Left cardiac atrium (tissue), 4 donors: ENCODE measurements at regions not wholly inside any gene's neighbourhood (a gene's known extent, or its start where the extent isn't known, plus 50 kb on each side); places are given as distances from the start of the nearest gene placed in this dataset.

ENCODE experiments used
- ATAC-seq, 2 donors: fragments of 200-7000 bp; cut with Tn5 transposase; one replicate each; pipeline ENCODE4 v1.9.1; 2020; ENCODE audit warnings: mild to moderate bottlenecking in 2 of 2, moderate library complexity in 2 of 2
- DNase-seq: peaks from one replicate; pipeline ENCODE4 v3.0.0-alpha.2; 2020
- intact Hi-C, 2 donors: fragments of 100-400 bp; cut with DNase I; formaldehyde crosslinking; loops; one replicate each; pipeline versions ENCODE4 v1.14.1 to v1.15.1; 2022 to 2023
- donor health status: DM: no; HTN: yes; CAD: no.
- donor health status: DM: no; HTN: yes; CAD: no; lungs with severe emphysema.
- donor health status: DM: yes; HTN: yes; CAD: no.
- donor health status: Dilated cardiomyopathy.

DNA sequence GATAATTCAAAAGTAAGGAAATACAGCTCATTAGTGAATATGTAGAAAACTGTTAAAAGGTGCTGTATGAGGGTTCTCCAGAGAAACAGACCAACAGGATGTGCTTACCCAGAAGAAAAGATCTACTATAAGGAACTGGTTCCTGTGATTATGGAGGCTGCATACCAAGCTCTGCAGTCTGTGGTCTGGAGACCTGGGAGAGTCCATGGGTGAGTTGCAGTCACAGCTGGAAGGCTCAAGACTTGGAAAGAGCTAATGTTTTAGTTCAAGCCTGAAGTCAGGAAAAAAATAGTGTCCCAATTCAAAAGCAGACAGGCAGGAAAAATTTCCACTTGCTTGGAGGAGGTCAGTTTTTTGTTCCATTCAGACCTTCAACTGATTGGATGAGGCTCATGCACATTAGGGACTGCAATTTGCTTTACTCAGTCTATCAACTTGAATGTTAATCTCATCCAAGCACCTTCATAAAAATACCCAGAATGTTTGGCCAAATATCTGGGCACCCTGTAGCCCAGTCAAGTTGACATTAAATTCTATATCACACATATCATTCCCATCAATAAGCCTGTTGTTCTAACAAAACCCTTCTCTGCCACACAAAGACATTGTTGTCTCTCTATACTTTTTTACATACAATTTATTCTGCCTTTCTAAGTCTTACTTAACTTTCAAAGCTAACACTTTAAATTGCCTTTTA is 197.9 kb upstream of the KLF6 start:
- intact Hi-C loops = no loop called here
- DNase-seq (no peak), ATAC-seq (no peak)

DNA sequence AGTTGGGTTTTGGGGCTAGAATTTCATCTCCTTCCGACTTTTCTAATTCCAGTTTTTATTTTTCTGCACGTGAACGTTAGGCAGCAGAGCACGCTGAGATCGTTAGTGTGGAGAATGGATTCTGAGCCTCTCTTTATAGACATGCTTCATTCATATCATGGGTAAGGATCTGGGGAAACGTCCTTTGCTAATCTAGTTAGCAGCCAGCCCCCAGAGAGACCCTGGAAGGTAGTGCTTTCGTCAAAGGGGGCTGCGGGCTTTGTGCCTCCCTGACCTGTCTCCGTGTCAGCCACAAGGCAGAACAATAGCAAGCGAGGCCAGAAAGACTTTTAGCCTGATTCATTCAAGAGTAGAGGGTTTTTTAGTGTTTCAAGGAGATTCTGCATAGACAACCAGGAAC is 196.3 kb upstream of the KLF6 start:
- no peak for DNase-seq
- no peak for ATAC-seq
- intact Hi-C loops = no loop called here

- ATAC-seq (no peak), DNase-seq (no peak)
- intact Hi-C loops = no loop called here
These were observed 195.7 kb upstream of the KLF6 start for GRCh38 chr10:3980660-3981059.

DNA sequence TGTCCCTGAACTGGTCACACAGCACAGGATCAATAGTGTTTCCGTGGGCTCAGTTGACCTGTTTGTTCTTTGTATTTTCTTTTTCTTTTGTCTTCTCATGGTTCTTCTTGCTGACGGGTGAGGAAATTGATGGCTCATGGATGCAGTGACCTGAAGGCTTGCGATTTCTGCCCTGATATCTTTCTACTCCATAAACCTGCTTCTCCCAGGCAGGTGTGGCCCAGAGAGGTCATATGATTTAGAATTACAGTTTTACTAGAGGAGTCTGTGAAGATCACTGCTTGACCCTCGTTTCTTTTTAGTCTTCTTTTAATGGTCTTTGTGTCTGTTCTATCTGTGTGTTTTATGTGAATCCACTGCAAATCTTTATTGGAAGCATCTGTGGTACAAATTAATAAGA is 195.1 kb upstream of the KLF6 start:
- ATAC-seq = no peak
- DNase-seq = no peak
- intact Hi-C loops = no loop called here

GRCh38 chr10:3978761-3979160 is 193.8 kb upstream of the KLF6 start:
- DNase-seq = no peak
- no peak for ATAC-seq
- intact Hi-C loops = no loop called here

DNA sequence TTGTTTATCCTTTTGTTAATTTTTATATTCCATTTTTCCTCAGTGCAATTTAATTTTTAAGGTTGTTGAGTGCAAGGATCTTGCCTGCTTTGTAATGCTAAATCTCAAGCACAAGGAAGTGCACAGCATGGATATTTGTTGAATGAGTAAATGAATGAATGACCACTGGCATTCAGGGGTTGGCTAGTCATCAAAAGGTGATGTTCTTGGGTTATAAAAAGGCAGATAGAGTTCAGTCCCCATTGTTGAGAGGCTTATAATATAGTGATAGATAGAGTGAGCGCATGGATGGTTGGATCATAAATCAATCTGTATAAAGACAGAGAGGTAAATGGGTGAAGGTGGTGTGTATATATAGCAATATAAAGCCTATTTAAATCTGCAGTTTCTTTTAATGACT is 193.2 kb upstream of the KLF6 start:
- intact Hi-C loops = no loop called here
- no peak for ATAC-seq
- DNase-seq = no peak

DNA sequence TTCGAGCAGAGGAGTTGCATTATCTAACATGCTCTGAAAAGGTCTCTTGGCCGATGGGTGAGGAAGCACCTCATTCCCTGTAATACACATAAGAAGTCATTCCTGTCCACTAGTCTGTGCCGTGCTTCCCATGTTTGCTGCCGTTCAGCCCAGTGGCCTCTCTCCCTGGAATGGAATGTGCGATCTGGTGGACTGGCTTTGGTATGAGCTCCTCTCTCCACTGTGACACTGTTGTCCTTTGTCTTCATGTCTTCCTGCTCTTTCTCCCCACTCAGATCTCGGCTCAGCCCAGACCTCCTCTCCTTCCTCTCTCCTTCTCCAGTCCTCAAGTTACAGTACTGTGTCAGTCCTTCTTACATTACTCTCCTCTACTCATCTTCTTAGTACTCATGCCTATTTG is 192.8 kb upstream of the KLF6 start:
- DNase-seq = no peak
- intact Hi-C loops = no loop called here

GRCh38 chr10:3976718-3977117 is 191.7 kb upstream of the KLF6 start:
- no peak for DNase-seq
- intact Hi-C loops = no loop called here

More for the DNA sequence above, 192.8 kb upstream of the KLF6 start:
- ATAC-seq = no peak

DNA sequence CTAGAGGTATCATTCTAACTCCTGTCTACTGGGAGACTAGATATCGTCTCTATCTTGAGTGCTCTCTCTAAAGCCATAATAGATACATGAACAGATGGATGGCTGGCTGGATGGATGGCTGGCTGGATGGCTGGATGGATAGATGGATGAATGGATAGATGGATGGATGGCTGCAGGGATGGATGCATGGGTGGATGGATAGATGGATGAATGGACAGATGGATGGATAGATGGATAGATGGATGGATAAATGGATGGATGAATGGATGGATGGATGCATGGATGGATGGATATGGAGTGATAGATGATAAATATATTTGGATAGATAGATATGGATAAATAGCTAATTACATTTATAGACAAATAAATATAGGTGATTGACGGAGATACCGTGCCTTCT is 191.2 kb upstream of the KLF6 start:
- DNase-seq = no peak
- ATAC-seq = no peak
- intact Hi-C loops = no loop called here

More at GRCh38 chr10:3976718-3977117, 191.7 kb upstream of the KLF6 start:
- no peak for ATAC-seq

DNA sequence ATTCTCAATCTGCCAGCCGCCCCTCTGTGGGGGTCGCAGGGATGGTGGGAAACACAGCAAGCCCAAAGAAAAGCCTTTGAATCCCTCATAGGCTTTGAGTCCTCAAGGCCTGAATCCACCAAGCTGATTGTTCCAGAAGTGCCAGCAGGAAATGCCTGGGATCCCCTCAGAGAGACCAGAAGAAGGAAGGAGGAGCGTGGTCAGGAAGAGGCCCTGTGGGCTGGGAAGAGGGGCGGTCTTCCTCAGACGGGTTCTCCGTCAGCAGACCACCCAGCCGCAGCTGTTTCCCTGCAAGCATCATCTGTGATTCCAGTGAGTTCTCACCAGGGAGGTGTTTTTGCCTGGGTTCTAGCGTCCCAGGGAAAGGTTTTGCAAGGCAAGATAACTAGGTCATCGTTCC is 190.0 kb upstream of the KLF6 start:
- intact Hi-C loops = no loop called here
- DNase-seq (peak; percentile 37), ATAC-seq (no peak)

GRCh38 chr10:3972460-3973301 is 187.7 kb upstream of the KLF6 start:
- ATAC-seq (peak in 1 of 2 donors; percentile 35), DNase-seq (no peak)
- intact Hi-C loops = no loop called here

DNA sequence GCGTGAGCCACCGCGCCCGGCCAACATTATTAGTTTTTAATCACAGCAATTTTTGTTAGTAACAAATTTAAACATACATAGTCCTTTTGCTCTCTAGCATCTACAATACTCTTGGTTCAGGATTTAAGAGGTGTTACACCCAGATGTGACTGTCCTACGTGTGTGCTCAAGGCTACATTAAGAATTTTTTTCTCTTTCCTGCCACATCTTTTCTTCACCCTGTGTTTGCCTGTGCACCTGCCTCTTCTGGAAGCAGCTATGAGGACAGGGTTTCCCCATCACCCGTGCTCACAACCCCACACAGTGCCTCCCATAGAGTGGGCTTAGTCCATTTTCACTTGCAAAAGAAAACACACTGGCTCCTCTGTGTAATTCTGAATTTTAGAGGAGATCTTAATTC is 186.7 kb upstream of the KLF6 start:
- ATAC-seq (no peak), DNase-seq (no peak)
- intact Hi-C loops = no loop called here

DNA sequence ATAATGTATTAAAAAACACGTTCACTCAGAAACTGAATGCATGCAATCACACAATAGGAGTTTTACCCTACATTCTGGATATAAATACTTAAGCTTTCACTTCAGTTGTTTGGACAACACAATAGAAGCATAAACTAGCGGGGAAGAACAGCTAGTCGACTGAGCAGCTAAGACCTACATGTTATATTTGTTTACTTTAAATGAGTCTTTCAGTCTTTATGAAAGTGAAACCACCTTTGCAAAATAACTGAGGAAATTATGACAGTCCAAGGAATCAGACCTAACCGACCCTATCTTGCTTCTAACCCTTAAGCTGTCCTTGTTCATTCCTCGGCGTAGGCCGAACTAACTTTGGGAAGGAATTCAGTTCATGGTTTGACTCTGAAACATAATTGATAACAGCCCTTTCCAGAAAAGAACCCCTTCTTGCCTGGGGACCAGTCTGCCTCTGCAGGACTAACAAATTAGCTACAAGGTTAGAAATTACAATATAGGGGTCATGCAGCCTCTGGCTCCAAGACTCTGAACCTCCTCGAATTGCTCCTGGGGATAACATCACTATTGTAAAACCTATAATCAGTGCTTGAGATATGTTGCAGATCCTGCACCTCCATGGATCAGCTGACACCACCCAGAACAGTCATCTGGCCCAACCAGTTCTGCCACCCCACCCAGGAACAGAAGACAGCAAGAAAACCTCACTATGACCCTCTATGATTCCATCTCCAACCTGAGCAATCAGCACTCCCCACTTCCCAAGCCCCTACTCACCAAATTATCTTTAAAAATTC is 185.1 kb upstream of the KLF6 start:
- no peak for ATAC-seq
- DNase-seq = no peak
- intact Hi-C loops = no loop called here

DNA sequence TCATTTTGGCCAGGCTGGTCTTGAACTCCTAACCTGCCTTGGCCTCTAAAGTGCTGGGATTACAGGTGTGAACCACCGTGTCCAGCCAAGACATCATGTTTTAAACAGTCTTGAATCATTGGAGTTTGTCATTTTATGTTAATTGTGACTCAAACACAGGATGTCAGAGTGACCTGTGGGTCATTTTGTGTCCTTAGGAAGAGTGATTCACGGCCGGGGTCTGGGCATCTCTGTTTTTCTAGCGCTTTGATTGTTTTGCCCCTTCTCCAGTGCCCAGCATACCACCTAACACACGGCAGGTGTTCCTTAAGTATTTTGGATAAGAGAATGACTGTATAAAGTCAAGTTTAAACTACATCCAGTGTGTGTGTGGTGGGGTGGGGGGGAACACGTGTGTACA is 183.7 kb upstream of the KLF6 start:
- intact Hi-C loops = no loop called here
- no peak for DNase-seq
- ATAC-seq = no peak

GRCh38 chr10:3964516-3964915 is 179.5 kb upstream of the KLF6 start:
- ATAC-seq = no peak
- no peak for DNase-seq
- intact Hi-C loops = no loop called here

- ATAC-seq = no peak
These were observed 178.2 kb upstream of the KLF6 start for GRCh38 chr10:3963191-3963673.

GRCh38 chr10:3961082-3961481 is 176.1 kb upstream of the KLF6 start:
- intact Hi-C loops = no loop called here
- DNase-seq (no peak), ATAC-seq (peak; percentile 49 to 84)

More at GRCh38 chr10:3963191-3963673, 178.2 kb upstream of the KLF6 start:
- intact Hi-C loops = no loop called here
- DNase-seq = no peak

GRCh38 chr10:3960496-3960895 is 175.5 kb upstream of the KLF6 start:
- DNase-seq = no peak
- no peak for ATAC-seq
- intact Hi-C loops = no loop called here

GRCh38 chr10:3959370-3960325 is 174.6 kb upstream of the KLF6 start:
- no peak for ATAC-seq
- no peak for DNase-seq
- intact Hi-C loops = no loop called here
